ENCODE measurements at regions not wholly inside any gene's neighbourhood (a gene's known extent, or its start where the extent isn't known, plus 50 kb on each side); places are given as distances from the start of the nearest gene placed in this dataset.

DNA sequence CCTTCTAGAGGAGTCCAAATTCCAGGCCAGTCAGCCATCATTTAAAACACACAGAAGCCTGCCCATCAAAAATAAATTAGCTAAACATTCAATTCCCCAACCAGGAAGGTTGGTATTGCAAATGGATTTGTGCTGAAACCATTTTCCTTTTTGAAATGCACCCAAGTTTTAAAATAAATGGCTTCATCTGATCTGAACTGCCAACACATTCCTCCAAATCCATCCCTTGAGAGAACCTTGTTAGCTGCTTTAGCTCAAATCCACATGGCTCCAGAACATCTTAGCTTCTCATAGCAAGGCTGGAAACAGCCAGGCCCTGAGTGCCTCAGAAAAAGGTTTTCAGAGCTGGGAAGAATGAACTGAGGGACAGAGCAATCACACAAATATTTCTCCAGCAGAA is 306.3 kb downstream of the FZD1 start:
- TF ChIP-seq, protein P1, sequence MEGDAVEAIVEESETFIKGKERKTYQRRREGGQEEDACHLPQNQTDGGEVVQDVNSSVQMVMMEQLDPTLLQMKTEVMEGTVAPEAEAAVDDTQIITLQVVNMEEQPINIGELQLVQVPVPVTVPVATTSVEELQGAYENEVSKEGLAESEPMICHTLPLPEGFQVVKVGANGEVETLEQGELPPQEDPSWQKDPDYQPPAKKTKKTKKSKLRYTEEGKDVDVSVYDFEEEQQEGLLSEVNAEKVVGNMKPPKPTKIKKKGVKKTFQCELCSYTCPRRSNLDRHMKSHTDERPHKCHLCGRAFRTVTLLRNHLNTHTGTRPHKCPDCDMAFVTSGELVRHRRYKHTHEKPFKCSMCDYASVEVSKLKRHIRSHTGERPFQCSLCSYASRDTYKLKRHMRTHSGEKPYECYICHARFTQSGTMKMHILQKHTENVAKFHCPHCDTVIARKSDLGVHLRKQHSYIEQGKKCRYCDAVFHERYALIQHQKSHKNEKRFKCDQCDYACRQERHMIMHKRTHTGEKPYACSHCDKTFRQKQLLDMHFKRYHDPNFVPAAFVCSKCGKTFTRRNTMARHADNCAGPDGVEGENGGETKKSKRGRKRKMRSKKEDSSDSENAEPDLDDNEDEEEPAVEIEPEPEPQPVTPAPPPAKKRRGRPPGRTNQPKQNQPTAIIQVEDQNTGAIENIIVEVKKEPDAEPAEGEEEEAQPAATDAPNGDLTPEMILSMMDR (IDR thresholded peaks at IDR 0.05) = no peak
- TF ChIP-seq EP300 (IDR thresholded peaks at IDR 0.05) = no peak

Measured in suprapubic skin (tissue), 3 donors.